ENCODE measurements at regions not wholly inside any gene's neighbourhood (a gene's known extent, or its start where the extent isn't known, plus 50 kb on each side); places are given as distances from the start of the nearest gene placed in this dataset.

- no peaks in the 10 kb centered on the region for H3K36me3 ChIP-seq (ENCODE audit: insufficient read depth)
- H3K79me2 ChIP-seq (replicated peaks; ENCODE audit: insufficient read depth): no peaks in the 10 kb centered on the region
- ATAC-seq (no peak), DNase-seq (ENCODE audit: low spot score) (no peak)
- no peak overlapping the region for H3K4me2 ChIP-seq
- Mint-ChIP-seq H3K27ac (no peak overlapping the region), H3K4me1 (no peaks in the 10 kb centered on the region), H3K36me3 (ENCODE audit: low read depth) (peaks cover 7% of the 10 kb centered on the region; the same call in 2 of the 3 replicates), H3K27me3 (ENCODE audit: insufficient read depth, low read depth, poor library complexity) (no peaks in the 10 kb centered on the region), H3K9me3 (peaks cover 6% of the 10 kb centered on the region), H3K4me3 (no peak overlapping the region)
- no peaks in the 10 kb centered on the region for H3F3A ChIP-seq (replicated peaks; ENCODE audit: low read depth)
- no peaks in the 10 kb centered on the region for H3K27me3 ChIP-seq (ENCODE audit: insufficient read depth)
- no peaks in the 10 kb centered on the region for H3K4me1 ChIP-seq (ENCODE audit: insufficient read depth)
- H4K20me1 ChIP-seq (replicated peaks; ENCODE audit: insufficient read depth): no peaks in the 10 kb centered on the region
- H2AFZ ChIP-seq: no peak overlapping the region
- peaks cover 5% of the 10 kb centered on the region; the same call in 1 of the 2 replicates for H3K9me2 ChIP-seq (ENCODE audit: insufficient read depth)
- H3K27ac ChIP-seq (ENCODE audit: low read depth): no peak overlapping the region
- no peak overlapping the region for H3K4me3 ChIP-seq
- TF ChIP-seq POLR2AphosphoS5 (IDR thresholded peaks at IDR 0.05; ENCODE audit: low read depth): no peak
- no peak for TF ChIP-seq NANOG (IDR thresholded peaks at IDR 0.05; ENCODE audit: borderline replicate concordance)
- TF ChIP-seq EZH2 (IDR thresholded peaks at IDR 0.05; ENCODE audit: low read depth, unreplicated experiment): no peak
- no peak for TF ChIP-seq CREB1 (CRISPR knock-in tag; IDR thresholded peaks at IDR 0.05; ENCODE audit: low read depth)
- TF ChIP-seq STAT1 (IDR thresholded peaks at IDR 0.05; ENCODE audit: unreplicated experiment): no peak
- no peak for TF ChIP-seq JUNB (IDR thresholded peaks at IDR 0.05; ENCODE audit: unreplicated experiment)
- no peak for TF ChIP-seq CTCF (conservative IDR thresholded peaks at IDR 0.05; ENCODE audit: low read depth in 2 of 2)
- TF ChIP-seq ZNF331 (CRISPR knock-in tag; IDR thresholded peaks at IDR 0.05; ENCODE audit: low read depth): no peak
- TF ChIP-seq ZNF114 (CRISPR knock-in tag; IDR thresholded peaks at IDR 0.05): no peak
Observed at GRCh38 chr16:59655031-59655430, 920.9 kb upstream of the GOT2 start.

- Mint-ChIP-seq H3K4me3 (no peak overlapping the region), H3K27me3 (ENCODE audit: insufficient read depth, low read depth, poor library complexity) (peaks cover 2% of the 10 kb centered on the region), H3K27ac (no peak overlapping the region), H3K4me1 (no peaks in the 10 kb centered on the region), H3K9me3 (peaks cover 12% of the 10 kb centered on the region), H3K36me3 (ENCODE audit: low read depth) (peaks cover 7% of the 10 kb centered on the region; the same call in 2 of the 3 replicates)
- Histone ChIP-seq H3K79me2 (replicated peaks; ENCODE audit: insufficient read depth) (no peaks in the 10 kb centered on the region), H3K4me1 (ENCODE audit: insufficient read depth) (no peaks in the 10 kb centered on the region), H4K20me1 (replicated peaks; ENCODE audit: insufficient read depth) (no peaks in the 10 kb centered on the region), H3K9me2 (ENCODE audit: insufficient read depth) (peaks cover 5% of the 10 kb centered on the region; the same call in 1 of the 2 replicates), H3F3A (replicated peaks; ENCODE audit: low read depth) (no peaks in the 10 kb centered on the region), H3K27me3 (ENCODE audit: insufficient read depth) (no peaks in the 10 kb centered on the region), H3K36me3 (ENCODE audit: insufficient read depth) (no peaks in the 10 kb centered on the region), H3K4me2 (no peak overlapping the region), H2AFZ (no peak overlapping the region), H3K27ac (ENCODE audit: low read depth) (no peak overlapping the region), H3K4me3 (no peak overlapping the region)
- no peak for ATAC-seq
- DNase-seq (ENCODE audit: low spot score): no peak
- TF ChIP-seq JUNB (IDR thresholded peaks at IDR 0.05; ENCODE audit: unreplicated experiment): no peak
- no peak for TF ChIP-seq CTCF (conservative IDR thresholded peaks at IDR 0.05; ENCODE audit: low read depth in 2 of 2)
- TF ChIP-seq, protein P1, sequence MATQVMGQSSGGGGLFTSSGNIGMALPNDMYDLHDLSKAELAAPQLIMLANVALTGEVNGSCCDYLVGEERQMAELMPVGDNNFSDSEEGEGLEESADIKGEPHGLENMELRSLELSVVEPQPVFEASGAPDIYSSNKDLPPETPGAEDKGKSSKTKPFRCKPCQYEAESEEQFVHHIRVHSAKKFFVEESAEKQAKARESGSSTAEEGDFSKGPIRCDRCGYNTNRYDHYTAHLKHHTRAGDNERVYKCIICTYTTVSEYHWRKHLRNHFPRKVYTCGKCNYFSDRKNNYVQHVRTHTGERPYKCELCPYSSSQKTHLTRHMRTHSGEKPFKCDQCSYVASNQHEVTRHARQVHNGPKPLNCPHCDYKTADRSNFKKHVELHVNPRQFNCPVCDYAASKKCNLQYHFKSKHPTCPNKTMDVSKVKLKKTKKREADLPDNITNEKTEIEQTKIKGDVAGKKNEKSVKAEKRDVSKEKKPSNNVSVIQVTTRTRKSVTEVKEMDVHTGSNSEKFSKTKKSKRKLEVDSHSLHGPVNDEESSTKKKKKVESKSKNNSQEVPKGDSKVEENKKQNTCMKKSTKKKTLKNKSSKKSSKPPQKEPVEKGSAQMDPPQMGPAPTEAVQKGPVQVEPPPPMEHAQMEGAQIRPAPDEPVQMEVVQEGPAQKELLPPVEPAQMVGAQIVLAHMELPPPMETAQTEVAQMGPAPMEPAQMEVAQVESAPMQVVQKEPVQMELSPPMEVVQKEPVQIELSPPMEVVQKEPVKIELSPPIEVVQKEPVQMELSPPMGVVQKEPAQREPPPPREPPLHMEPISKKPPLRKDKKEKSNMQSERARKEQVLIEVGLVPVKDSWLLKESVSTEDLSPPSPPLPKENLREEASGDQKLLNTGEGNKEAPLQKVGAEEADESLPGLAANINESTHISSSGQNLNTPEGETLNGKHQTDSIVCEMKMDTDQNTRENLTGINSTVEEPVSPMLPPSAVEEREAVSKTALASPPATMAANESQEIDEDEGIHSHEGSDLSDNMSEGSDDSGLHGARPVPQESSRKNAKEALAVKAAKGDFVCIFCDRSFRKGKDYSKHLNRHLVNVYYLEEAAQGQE (IDR thresholded peaks at IDR 0.05; ENCODE audit: unreplicated experiment): no peak
- TF ChIP-seq POLR2AphosphoS5 (IDR thresholded peaks at IDR 0.05; ENCODE audit: low read depth): no peak
- TF ChIP-seq STAT1 (IDR thresholded peaks at IDR 0.05; ENCODE audit: unreplicated experiment): no peak
- no peak for TF ChIP-seq NANOG (IDR thresholded peaks at IDR 0.05; ENCODE audit: borderline replicate concordance)
- TF ChIP-seq, protein P2, sequence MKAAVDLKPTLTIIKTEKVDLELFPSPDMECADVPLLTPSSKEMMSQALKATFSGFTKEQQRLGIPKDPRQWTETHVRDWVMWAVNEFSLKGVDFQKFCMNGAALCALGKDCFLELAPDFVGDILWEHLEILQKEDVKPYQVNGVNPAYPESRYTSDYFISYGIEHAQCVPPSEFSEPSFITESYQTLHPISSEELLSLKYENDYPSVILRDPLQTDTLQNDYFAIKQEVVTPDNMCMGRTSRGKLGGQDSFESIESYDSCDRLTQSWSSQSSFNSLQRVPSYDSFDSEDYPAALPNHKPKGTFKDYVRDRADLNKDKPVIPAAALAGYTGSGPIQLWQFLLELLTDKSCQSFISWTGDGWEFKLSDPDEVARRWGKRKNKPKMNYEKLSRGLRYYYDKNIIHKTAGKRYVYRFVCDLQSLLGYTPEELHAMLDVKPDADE (IDR thresholded peaks at IDR 0.05): no peak
- TF ChIP-seq EZH2phosphoT487 (IDR thresholded peaks at IDR 0.05; ENCODE audit: unreplicated experiment): no peak
- TF ChIP-seq ZNF331 (CRISPR knock-in tag; IDR thresholded peaks at IDR 0.05; ENCODE audit: low read depth): no peak
Observed at GRCh38 chr16:59654455-59654854, 920.3 kb upstream of the GOT2 start.
